ENCODE measurements at regions not wholly inside any gene's neighbourhood (a gene's known extent, or its start where the extent isn't known, plus 50 kb on each side); places are given as distances from the start of the nearest gene placed in this dataset.

DNA sequence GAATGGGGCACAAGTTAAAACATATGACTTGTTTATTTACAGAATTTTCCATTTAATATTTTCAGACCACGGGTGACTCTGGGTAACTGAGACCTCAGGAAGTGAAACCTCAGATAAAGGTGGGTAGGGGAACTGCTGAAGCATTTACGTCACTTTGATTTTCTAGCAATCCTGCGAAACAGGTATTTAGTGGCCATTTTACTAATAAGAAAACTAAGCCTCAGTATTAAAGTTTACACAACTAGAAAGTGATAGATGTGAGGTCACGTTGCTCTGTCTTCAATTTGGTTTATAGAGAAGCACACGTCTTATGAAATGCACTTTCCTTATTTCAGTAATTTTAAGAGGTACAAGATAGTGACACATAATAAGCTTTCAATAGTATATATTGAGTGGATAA lies 402.8 kb downstream of the FGF9 start:
- TF ChIP-seq, protein P1, sequence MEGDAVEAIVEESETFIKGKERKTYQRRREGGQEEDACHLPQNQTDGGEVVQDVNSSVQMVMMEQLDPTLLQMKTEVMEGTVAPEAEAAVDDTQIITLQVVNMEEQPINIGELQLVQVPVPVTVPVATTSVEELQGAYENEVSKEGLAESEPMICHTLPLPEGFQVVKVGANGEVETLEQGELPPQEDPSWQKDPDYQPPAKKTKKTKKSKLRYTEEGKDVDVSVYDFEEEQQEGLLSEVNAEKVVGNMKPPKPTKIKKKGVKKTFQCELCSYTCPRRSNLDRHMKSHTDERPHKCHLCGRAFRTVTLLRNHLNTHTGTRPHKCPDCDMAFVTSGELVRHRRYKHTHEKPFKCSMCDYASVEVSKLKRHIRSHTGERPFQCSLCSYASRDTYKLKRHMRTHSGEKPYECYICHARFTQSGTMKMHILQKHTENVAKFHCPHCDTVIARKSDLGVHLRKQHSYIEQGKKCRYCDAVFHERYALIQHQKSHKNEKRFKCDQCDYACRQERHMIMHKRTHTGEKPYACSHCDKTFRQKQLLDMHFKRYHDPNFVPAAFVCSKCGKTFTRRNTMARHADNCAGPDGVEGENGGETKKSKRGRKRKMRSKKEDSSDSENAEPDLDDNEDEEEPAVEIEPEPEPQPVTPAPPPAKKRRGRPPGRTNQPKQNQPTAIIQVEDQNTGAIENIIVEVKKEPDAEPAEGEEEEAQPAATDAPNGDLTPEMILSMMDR (conservative IDR thresholded peaks at IDR 0.05): no peak
- no peak for TF ChIP-seq EZH2 (IDR thresholded peaks at IDR 0.05; ENCODE audit: low read depth)
